Epithelial cell of proximal tubule (primary cell): ENCODE measurements at regions not wholly inside any gene's neighbourhood (a gene's known extent, or its start where the extent isn't known, plus 50 kb on each side); places are given as distances from the start of the nearest gene placed in this dataset.

ENCODE experiments used
- DNase-seq: peaks from one replicate; pipeline ENCODE4 v3.0.0-alpha.2; 2011; ENCODE audit warnings: low read depth
- H3K4me3 ChIP-seq: 2 replicates; pipeline ENCODE4 v1.5.1; 2011; ENCODE audit warnings: low read depth, mild to moderate bottlenecking, low read length
- CTCF ChIP-seq: conservative IDR thresholded peaks from 2 replicates; pipeline ENCODE4 v1.5.1; 2012; ENCODE audit warnings: low read depth, mild to moderate bottlenecking, low read length

DNA sequence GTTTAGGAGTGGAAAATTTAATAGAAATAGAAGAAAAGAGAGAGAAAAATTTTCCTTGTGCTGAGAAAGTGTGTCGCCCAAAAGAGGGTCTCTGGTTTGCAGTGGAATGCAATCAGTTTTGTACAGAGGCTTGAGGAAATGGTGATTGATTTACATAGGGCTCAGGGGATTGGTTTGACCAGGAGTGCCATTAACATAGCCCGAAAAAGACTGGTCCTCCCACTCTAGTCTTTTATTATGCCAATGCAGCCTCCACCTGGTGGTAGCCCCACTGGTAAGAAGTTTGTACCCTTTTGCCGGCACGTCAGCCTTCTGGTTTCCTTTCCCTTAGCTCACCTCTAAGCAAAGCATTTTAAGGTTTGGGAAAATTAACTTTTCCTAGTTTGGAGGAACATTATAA is 885.3 kb downstream of the XPNPEP1 start:
- no peak overlapping the region for H3K4me3 ChIP-seq
- TF ChIP-seq CTCF: no peak
- DNase-seq: no peak

DNA sequence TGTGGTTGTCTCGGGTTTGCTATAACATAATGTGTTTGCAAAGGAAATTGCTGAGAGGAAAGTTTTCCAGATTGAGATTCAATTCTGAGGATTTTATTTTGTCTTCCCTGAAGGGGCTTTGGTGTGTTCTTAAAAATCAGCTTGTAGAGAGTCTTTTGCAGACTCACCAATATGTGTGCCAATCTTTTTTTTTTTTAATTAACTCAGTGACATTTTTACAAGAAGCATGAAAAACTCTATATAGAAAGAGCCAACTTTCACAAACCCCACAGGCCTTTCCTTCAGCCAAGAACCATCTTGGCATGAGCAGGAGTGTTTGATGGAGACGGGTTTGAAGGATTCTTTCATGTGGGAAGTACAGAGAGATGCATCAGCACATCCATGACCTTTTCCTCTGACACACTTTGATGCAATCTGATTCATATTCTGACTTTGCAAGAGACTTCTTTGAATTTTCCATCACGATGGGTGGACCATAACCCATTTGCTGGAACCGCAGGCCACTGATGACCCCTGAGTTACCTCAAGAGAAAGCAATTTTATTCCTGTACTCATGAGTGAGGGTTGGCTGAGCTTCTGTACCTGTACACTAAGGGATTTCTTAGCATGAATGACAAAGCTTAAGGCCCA is 892.6 kb downstream of the XPNPEP1 start:
- no peak for TF ChIP-seq CTCF
- H3K4me3 ChIP-seq: no peak overlapping the region
- no peak for DNase-seq

GRCh38 chr10:109029870-109030269 is 893.4 kb downstream of the XPNPEP1 start:
- no peak for TF ChIP-seq CTCF
- no peak for DNase-seq
- H3K4me3 ChIP-seq: no peak overlapping the region

- no peak for TF ChIP-seq CTCF
- no peak overlapping the region for H3K4me3 ChIP-seq
- no peak for DNase-seq
Observed at GRCh38 chr10:109027534-109028185, 895.7 kb downstream of the XPNPEP1 start.

DNA sequence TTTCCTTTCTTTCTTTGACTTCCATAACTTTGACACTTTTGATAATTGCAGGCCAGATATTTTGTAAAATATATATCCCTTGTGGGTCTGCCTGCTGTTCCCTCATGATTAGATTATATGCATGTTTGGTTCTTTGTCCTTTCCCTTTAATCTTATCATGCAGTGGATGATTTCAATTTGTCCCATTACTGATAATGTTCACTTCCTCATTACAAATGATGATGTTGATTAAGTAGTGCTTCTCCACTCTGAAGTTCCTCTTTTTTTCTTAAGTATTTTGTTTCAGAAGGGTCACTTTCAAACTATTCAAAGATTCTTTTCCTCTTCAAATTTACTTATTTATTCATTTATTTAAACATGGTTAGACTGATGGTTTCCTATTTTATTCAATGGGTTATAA is 898.1 kb downstream of the XPNPEP1 start:
- no peak for DNase-seq
- no peak for TF ChIP-seq CTCF
- no peak overlapping the region for H3K4me3 ChIP-seq

DNA sequence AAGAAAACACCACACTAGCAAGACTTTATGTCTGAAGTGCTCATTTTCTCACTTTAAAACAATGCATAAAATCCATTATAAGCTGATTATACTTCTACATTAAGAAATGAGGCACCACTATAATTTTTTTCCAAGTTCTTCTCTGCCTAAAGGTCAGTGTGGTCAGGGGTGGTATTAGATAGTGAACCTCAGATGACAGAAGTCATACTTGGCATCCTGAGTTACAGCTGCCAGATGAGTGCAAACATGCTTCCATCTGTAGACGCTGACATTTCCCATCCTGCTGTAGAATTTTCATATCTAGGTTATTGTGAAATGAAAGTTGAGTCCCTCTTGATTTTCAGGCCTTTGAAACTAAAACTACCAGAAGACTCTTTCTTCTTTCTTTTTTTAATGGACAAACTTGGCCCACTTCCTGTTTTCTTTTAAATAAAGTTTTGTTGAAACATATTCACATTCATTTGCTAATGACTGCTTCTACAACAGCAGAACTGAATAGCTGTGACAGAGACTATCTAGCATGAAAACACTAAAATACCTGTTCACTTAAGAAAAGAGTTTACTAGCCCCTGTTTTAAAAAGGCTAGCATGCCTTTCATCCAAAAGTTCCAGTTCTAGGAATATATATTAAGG is 900.8 kb downstream of the XPNPEP1 start:
- H3K4me3 ChIP-seq: no peak overlapping the region
- no peak for TF ChIP-seq CTCF

More for the DNA sequence above, 900.8 kb downstream of the XPNPEP1 start:
- no peak for DNase-seq
